ENCODE measurements at regions not wholly inside any gene's neighbourhood (a gene's known extent, or its start where the extent isn't known, plus 50 kb on each side); places are given as distances from the start of the nearest gene placed in this dataset.

DNA sequence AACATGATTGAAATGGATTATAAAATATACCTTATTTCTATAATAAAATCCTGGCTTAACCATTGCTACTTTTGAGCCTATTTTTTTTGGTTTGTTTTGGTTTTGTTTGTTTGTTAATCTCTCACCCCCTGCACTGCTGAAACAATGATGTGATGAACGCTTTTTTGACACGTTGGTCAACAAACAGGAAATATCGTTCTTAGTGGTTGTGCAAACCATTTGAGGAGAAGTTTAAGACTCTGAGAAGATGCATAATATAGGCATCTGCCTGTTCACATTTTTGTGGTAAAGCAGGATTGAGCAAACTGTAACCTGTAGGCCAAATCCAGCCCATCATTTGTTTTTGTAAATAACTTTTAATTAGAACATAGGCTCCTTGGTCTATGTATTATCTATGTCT lies 75.5 kb upstream of the MDFIC2 start:
- no peak overlapping the region for H3K27ac Mint-ChIP-seq
- H3K4me3 Mint-ChIP-seq = no peak overlapping the region
- peaks cover 15% of the 10 kb centered on the region for H3K36me3 Mint-ChIP-seq
- DNase-seq (ENCODE audit: low spot score) = no peak
- H3K9me3 Mint-ChIP-seq = peaks cover 20% of the 10 kb centered on the region
- POLR2A ChIA-PET = no interaction called here
- CTCF ChIA-PET = no interaction called here
- ATAC-seq = no peak
- no peaks in the 10 kb centered on the region for H3K27me3 Mint-ChIP-seq (ENCODE audit: low read depth)
- TF ChIP-seq CREM (CRISPR knock-in tag; IDR thresholded peaks at IDR 0.05) = no peak
- no peak for TF ChIP-seq NFYB (CRISPR knock-in tag; conservative IDR thresholded peaks at IDR 0.05; ENCODE audit: low read depth)
- no peak for TF ChIP-seq GABPB1 (CRISPR knock-in tag; IDR thresholded peaks at IDR 0.05)
- TF ChIP-seq TP53 (CRISPR knock-in tag; IDR thresholded peaks at IDR 0.05) = no peak
- TF ChIP-seq, protein P1, sequence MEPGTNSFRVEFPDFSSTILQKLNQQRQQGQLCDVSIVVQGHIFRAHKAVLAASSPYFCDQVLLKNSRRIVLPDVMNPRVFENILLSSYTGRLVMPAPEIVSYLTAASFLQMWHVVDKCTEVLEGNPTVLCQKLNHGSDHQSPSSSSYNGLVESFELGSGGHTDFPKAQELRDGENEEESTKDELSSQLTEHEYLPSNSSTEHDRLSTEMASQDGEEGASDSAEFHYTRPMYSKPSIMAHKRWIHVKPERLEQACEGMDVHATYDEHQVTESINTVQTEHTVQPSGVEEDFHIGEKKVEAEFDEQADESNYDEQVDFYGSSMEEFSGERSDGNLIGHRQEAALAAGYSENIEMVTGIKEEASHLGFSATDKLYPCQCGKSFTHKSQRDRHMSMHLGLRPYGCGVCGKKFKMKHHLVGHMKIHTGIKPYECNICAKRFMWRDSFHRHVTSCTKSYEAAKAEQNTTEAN (CRISPR knock-in tag; IDR thresholded peaks at IDR 0.05) = no peak
- TF ChIP-seq, protein P2, sequence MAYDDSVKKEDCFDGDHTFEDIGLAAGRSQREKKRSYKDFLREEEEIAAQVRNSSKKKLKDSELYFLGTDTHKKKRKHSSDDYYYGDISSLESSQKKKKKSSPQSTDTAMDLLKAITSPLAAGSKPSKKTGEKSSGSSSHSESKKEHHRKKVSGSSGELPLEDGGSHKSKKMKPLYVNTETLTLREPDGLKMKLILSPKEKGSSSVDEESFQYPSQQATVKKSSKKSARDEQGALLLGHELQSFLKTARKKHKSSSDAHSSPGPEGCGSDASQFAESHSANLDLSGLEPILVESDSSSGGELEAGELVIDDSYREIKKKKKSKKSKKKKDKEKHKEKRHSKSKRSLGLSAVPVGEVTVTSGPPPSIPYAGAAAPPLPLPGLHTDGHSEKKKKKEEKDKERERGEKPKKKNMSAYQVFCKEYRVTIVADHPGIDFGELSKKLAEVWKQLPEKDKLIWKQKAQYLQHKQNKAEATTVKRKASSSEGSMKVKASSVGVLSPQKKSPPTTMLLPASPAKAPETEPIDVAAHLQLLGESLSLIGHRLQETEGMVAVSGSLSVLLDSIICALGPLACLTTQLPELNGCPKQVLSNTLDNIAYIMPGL (CRISPR knock-in tag; IDR thresholded peaks at IDR 0.05) = no peak
- TF ChIP-seq SP1 (CRISPR knock-in tag; conservative IDR thresholded peaks at IDR 0.05) = no peak
- H3K4me1 Mint-ChIP-seq = peaks cover 30% of the 10 kb centered on the region

GRCh38 chr3:70386846-70387245 lies 74.4 kb upstream of the MDFIC2 start:
- H3K36me3 Mint-ChIP-seq = peaks cover 15% of the 10 kb centered on the region
- H3K4me1 Mint-ChIP-seq = peaks cover 30% of the 10 kb centered on the region
- ATAC-seq (no peak), DNase-seq (ENCODE audit: low spot score) (no peak)
- TF ChIP-seq EMX1 (CRISPR knock-in tag; IDR thresholded peaks at IDR 0.05) (no peak), MXD4 (CRISPR knock-in tag; IDR thresholded peaks at IDR 0.05; ENCODE audit: borderline replicate concordance) (no peak), MYBL2 (CRISPR knock-in tag; IDR thresholded peaks at IDR 0.05) (no peak), FOXJ3 (CRISPR knock-in tag; IDR thresholded peaks at IDR 0.05; ENCODE audit: borderline replicate concordance) (no peak), OVOL2 (CRISPR knock-in tag; IDR thresholded peaks at IDR 0.05; ENCODE audit: borderline replicate concordance) (no peak), TEAD1 (CRISPR knock-in tag; IDR thresholded peaks at IDR 0.05) (no peak), USF1 (CRISPR knock-in tag; IDR thresholded peaks at IDR 0.05) (no peak), ETV6 (CRISPR knock-in tag; IDR thresholded peaks at IDR 0.05) (no peak), SOX15 (CRISPR knock-in tag; IDR thresholded peaks at IDR 0.05) (no peak), ARID4B (CRISPR knock-in tag; IDR thresholded peaks at IDR 0.05; ENCODE audit: borderline replicate concordance) (no peak), ZNF671 (CRISPR knock-in tag; IDR thresholded peaks at IDR 0.05) (no peak), ZNF121 (CRISPR knock-in tag; IDR thresholded peaks at IDR 0.05) (no peak), TCF7 (CRISPR knock-in tag; IDR thresholded peaks at IDR 0.05; ENCODE audit: low read depth) (no peak), ZNF425 (CRISPR knock-in tag; conservative IDR thresholded peaks at IDR 0.05) (no peak)
- TF ChIP-seq, protein P3, sequence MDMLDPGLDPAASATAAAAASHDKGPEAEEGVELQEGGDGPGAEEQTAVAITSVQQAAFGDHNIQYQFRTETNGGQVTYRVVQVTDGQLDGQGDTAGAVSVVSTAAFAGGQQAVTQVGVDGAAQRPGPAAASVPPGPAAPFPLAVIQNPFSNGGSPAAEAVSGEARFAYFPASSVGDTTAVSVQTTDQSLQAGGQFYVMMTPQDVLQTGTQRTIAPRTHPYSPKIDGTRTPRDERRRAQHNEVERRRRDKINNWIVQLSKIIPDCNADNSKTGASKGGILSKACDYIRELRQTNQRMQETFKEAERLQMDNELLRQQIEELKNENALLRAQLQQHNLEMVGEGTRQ (CRISPR knock-in tag; IDR thresholded peaks at IDR 0.05) = no peak
- TF ChIP-seq, protein P4, sequence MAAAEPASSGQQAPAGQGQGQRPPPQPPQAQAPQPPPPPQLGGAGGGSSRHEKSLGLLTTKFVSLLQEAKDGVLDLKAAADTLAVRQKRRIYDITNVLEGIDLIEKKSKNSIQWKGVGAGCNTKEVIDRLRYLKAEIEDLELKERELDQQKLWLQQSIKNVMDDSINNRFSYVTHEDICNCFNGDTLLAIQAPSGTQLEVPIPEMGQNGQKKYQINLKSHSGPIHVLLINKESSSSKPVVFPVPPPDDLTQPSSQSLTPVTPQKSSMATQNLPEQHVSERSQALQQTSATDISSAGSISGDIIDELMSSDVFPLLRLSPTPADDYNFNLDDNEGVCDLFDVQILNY (CRISPR knock-in tag; IDR thresholded peaks at IDR 0.05) = no peak
- H3K9me3 Mint-ChIP-seq = peaks cover 20% of the 10 kb centered on the region
- POLR2A ChIA-PET = no interaction called here
- no peaks in the 10 kb centered on the region for H3K27me3 Mint-ChIP-seq (ENCODE audit: low read depth)
- CTCF ChIA-PET = interaction anchor here (1.0 kb wide), 1 partner anchor 13 kb away, joined by 3 read pairs; no protein-coding TSS in a partner anchor
- H3K27ac Mint-ChIP-seq = no peak overlapping the region
- H3K4me3 Mint-ChIP-seq = no peak overlapping the region

Data from WTC11 (cell line).